ENCODE measurements at regions not wholly inside any gene's neighbourhood (a gene's known extent, or its start where the extent isn't known, plus 50 kb on each side); places are given as distances from the start of the nearest gene placed in this dataset.

GRCh38 chr12:4012073-4012472, 138.9 kb upstream of the PARP11 start:
- TF ChIP-seq CTCF (IDR thresholded peaks at IDR 0.05; ENCODE audit: poor library complexity, severe bottlenecking) = no peak
- TF ChIP-seq POLR2AphosphoS5 (IDR thresholded peaks at IDR 0.05) = no peak
- TF ChIP-seq EZH2 (IDR thresholded peaks at IDR 0.05; ENCODE audit: borderline replicate concordance, insufficient read depth, low read length, poor library complexity, severe bottlenecking) = no peak
- TF ChIP-seq RAD21 (conservative IDR thresholded peaks at IDR 0.05) = no peak
- no peak for TF ChIP-seq SMC3 (conservative IDR thresholded peaks at IDR 0.05; ENCODE audit: poor library complexity)
- no peak for TF ChIP-seq MXI1 (conservative IDR thresholded peaks at IDR 0.05; ENCODE audit: poor library complexity, severe bottlenecking)
- TF ChIP-seq EP300 (conservative IDR thresholded peaks at IDR 0.05; ENCODE audit: poor library complexity, severe bottlenecking) = no peak
